ENCODE measurements at regions not wholly inside any gene's neighbourhood (a gene's known extent, or its start where the extent isn't known, plus 50 kb on each side); places are given as distances from the start of the nearest gene placed in this dataset.

DNA sequence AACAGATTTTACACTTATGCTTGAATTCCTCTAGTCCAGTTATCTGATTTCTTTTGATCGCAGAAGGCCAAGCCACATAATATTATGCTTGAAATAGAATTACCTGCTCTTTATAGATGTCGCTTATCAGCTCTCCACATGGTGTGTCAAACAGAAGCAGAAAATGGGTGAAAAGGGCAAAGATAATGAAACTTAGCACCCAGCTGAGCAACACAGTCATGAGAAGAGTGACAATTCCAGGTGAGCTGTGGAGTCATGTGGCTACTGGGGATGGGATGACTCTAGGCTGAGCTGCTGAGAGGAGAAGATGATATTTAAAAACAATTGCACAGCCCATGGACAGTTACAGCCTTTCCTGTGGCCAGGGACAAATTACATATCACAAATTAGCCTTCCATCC is 398.7 kb upstream of the PDZRN3 start:
- Histone ChIP-seq H3K4me1 (ENCODE audit: insufficient read depth, low read length, poor library complexity, severe bottlenecking) (no peaks in the 10 kb centered on the region), H3K9me3 (ENCODE audit: low read depth, low read length, poor library complexity, severe bottlenecking) (no peaks in the 10 kb centered on the region), H3K36me3 (ENCODE audit: insufficient read depth, low read length, poor library complexity, severe bottlenecking) (no peaks in the 10 kb centered on the region), H3K4me3 (ENCODE audit: low read depth, low read length, poor library complexity, severe bottlenecking) (no peak overlapping the region), H3K27me3 (replicated peaks; ENCODE audit: insufficient read depth, low read depth, low read length, poor library complexity) (no peaks in the 10 kb centered on the region), H3K27ac (ENCODE audit: low read depth, low read length, poor library complexity, severe bottlenecking) (no peak overlapping the region)
- DNase-seq (ENCODE audit: low spot score), result no peak
- no TSS peak for BruUV-seq (replicated peaks)
- CTCF ChIA-PET, result no interaction called here
- POLR2A ChIA-PET (ENCODE audit: low non-redundant PET), result no interaction called here
- intact Hi-C loops (cut with micrococcal nuclease; ENCODE audit: unreplicated experiment), result no loop called here
- TF ChIP-seq EZH2 (IDR thresholded peaks at IDR 0.05; ENCODE audit: borderline replicate concordance, low read depth, low read length, poor library complexity, severe bottlenecking), result no peak

DNA sequence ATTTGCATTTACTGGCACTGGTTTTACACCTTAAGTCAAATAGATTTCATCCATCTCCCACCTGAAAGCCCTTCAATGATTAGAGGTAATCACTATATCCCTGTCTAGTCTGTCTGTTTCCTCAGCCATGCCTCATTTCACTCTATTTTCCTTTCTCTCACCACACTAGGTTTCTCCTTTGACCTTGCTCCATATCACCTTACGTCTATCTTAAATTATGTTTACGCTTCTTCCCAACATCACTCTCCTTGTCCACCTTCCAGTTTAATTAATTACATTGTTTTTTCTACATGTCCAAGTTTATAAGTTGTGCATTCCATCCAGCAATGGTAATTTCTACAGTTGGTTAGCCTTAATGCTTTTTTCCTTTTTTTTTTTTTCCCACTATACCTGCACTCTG is 396.7 kb upstream of the PDZRN3 start:
- Histone ChIP-seq H3K4me1 (ENCODE audit: insufficient read depth, low read length, poor library complexity, severe bottlenecking) (no peaks in the 10 kb centered on the region), H3K4me3 (ENCODE audit: low read depth, low read length, poor library complexity, severe bottlenecking) (no peak overlapping the region), H3K27me3 (replicated peaks; ENCODE audit: insufficient read depth, low read depth, low read length, poor library complexity) (no peaks in the 10 kb centered on the region), H3K36me3 (ENCODE audit: insufficient read depth, low read length, poor library complexity, severe bottlenecking) (no peaks in the 10 kb centered on the region), H3K27ac (ENCODE audit: low read depth, low read length, poor library complexity, severe bottlenecking) (no peak overlapping the region), H3K9me3 (ENCODE audit: low read depth, low read length, poor library complexity, severe bottlenecking) (no peaks in the 10 kb centered on the region)
- POLR2A ChIA-PET (ENCODE audit: low non-redundant PET), result no interaction called here
- TF ChIP-seq EZH2 (IDR thresholded peaks at IDR 0.05; ENCODE audit: borderline replicate concordance, low read depth, low read length, poor library complexity, severe bottlenecking), result no peak
- TF ChIP-seq, protein P1, sequence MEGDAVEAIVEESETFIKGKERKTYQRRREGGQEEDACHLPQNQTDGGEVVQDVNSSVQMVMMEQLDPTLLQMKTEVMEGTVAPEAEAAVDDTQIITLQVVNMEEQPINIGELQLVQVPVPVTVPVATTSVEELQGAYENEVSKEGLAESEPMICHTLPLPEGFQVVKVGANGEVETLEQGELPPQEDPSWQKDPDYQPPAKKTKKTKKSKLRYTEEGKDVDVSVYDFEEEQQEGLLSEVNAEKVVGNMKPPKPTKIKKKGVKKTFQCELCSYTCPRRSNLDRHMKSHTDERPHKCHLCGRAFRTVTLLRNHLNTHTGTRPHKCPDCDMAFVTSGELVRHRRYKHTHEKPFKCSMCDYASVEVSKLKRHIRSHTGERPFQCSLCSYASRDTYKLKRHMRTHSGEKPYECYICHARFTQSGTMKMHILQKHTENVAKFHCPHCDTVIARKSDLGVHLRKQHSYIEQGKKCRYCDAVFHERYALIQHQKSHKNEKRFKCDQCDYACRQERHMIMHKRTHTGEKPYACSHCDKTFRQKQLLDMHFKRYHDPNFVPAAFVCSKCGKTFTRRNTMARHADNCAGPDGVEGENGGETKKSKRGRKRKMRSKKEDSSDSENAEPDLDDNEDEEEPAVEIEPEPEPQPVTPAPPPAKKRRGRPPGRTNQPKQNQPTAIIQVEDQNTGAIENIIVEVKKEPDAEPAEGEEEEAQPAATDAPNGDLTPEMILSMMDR (conservative IDR thresholded peaks at IDR 0.05; ENCODE audit: low read depth, low read length), result no peak
- no peak for DNase-seq (ENCODE audit: low spot score)
- intact Hi-C loops (cut with micrococcal nuclease; ENCODE audit: unreplicated experiment), result no loop called here
- CTCF ChIA-PET, result no interaction called here
- no TSS peak for BruUV-seq (replicated peaks)

DNA sequence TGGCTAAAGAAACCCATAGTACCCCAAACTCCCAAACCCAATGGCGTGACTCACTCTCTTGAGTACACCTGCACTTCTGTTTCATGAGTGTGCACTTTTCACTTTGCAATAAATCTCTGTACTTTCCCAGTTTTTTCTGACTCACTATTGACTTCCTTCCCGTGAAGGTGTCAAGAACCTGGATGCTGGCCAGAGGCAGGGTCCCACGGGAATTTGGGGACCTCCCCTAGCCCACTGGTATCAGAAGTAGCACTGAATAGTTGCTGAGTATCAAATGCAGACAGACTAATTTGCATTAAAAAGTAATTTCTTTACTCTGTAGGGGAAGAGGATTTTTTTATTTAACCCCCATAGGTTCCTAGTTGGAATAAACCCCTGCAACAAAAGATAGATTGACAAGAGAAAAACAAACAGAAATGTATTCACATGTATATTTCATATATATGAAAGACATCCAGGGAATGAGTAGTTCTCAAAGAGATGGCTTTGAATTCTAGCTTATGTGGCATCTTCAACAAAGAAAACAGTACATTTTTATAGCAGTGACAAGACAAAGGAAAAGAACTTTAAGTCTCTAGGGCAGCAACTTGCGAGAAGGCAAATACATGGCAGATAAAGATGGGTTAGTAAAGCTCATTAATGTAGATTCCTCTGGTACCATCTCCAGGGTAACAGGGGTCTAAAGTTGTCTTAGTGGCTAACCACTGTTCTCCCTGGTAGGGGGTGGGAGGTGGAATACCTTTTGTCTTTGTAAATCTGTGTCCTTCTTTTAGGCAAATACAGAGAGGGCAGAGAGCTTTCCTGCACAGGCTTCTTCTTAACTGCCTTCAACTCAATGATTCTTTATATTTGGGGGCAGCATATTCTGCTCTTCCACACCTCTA is 385.5 kb upstream of the PDZRN3 start:
- BruUV-seq (replicated peaks), result no TSS peak
- intact Hi-C loops (cut with micrococcal nuclease; ENCODE audit: unreplicated experiment), result no loop called here
- Histone ChIP-seq H3K27me3 (replicated peaks; ENCODE audit: insufficient read depth, low read depth, low read length, poor library complexity) (no peaks in the 10 kb centered on the region), H3K36me3 (ENCODE audit: insufficient read depth, low read length, poor library complexity, severe bottlenecking) (no peaks in the 10 kb centered on the region), H3K9me3 (ENCODE audit: low read depth, low read length, poor library complexity, severe bottlenecking) (no peaks in the 10 kb centered on the region), H3K27ac (ENCODE audit: low read depth, low read length, poor library complexity, severe bottlenecking) (no peak overlapping the region), H3K4me3 (ENCODE audit: low read depth, low read length, poor library complexity, severe bottlenecking) (no peak overlapping the region), H3K4me1 (ENCODE audit: insufficient read depth, low read length, poor library complexity, severe bottlenecking) (no peaks in the 10 kb centered on the region)
- ChIA-PET POLR2A (ENCODE audit: low non-redundant PET) (no interaction called here), CTCF (no interaction called here)
- no peak for TF ChIP-seq EZH2 (IDR thresholded peaks at IDR 0.05; ENCODE audit: borderline replicate concordance, low read depth, low read length, poor library complexity, severe bottlenecking)
- TF ChIP-seq, protein P1 (conservative IDR thresholded peaks at IDR 0.05; ENCODE audit: low read depth, low read length), result no peak
- no peak for DNase-seq (ENCODE audit: low spot score)

DNA sequence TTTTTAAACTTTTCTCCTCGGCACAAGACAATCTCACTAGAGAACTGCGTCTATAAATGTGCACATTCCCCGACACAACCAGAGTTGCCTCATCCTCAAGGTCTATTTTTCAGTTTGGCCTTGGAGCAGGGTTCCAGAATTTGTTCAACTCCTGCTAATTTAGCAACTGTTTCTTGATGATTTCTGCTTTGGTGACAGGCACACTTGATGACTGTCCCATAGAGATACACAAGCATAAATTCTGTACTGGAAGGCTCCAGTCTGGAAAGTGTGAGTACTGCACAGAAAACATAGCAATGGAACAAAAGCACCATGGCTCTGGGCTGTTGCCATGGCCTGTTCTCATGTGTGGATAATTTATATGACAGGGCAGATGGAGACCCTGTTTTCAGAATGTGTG is 379.6 kb upstream of the PDZRN3 start:
- no peak overlapping the region for H3K27ac ChIP-seq (ENCODE audit: low read depth, low read length, poor library complexity, severe bottlenecking)
- POLR2A ChIA-PET (ENCODE audit: low non-redundant PET), result no interaction called here
- H3K4me1 ChIP-seq (ENCODE audit: insufficient read depth, low read length, poor library complexity, severe bottlenecking), result no peaks in the 10 kb centered on the region
- no peak for DNase-seq (ENCODE audit: low spot score)
- intact Hi-C loops (cut with micrococcal nuclease; ENCODE audit: unreplicated experiment), result no loop called here
- H3K4me3 ChIP-seq (ENCODE audit: low read depth, low read length, poor library complexity, severe bottlenecking), result no peak overlapping the region
- TF ChIP-seq EZH2 (IDR thresholded peaks at IDR 0.05; ENCODE audit: borderline replicate concordance, low read depth, low read length, poor library complexity, severe bottlenecking), result no peak
- TF ChIP-seq, protein P1 (conservative IDR thresholded peaks at IDR 0.05; ENCODE audit: low read depth, low read length), result no peak
- BruUV-seq (replicated peaks), result no TSS peak
- H3K27me3 ChIP-seq (replicated peaks; ENCODE audit: insufficient read depth, low read depth, low read length, poor library complexity), result no peaks in the 10 kb centered on the region
- CTCF ChIA-PET, result no interaction called here
- H3K9me3 ChIP-seq (ENCODE audit: low read depth, low read length, poor library complexity, severe bottlenecking), result no peaks in the 10 kb centered on the region
- no peaks in the 10 kb centered on the region for H3K36me3 ChIP-seq (ENCODE audit: insufficient read depth, low read length, poor library complexity, severe bottlenecking)
